ENCODE measurements at regions not wholly inside any gene's neighbourhood (a gene's known extent, or its start where the extent isn't known, plus 50 kb on each side); places are given as distances from the start of the nearest gene placed in this dataset.

DNA sequence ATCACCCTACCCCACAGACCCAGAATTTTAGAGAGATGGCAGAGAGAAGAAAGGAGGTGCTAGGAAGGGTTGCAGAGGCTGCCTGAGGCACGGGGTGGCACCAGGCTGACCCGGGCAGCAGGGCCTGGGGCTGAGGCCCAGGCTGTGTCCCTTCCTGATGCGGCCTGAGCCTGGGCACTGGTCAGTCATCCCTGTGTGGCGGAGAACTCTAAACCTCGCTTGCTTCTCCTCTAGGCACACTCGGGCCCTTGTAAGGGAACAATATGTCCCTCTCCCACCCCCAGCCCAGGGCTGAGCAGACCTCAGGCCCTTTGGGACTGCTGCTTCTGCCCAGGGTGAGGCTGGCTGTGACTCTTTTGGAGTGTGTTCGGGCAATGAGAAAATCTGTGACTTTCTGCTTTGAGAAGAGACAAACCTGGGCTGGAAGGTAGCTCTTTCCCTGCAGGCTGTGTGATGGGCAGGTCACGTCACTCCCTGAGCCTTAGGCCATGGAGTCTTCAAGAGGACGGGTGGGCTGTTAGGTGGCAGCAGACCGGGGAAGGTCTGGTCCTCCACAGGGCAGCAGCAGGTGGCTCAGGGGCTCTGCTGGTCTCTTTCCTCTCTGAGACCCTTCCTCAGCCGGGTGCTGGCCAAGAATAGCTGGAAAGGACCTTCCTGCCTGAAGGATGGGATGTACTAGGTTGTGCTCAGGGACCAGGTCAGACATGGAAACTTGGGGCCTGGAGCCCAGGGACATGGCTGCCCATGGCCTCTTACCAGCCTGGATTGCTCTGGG is 96.8 kb downstream of the GLI2 start:
- TF ChIP-seq, protein P1, sequence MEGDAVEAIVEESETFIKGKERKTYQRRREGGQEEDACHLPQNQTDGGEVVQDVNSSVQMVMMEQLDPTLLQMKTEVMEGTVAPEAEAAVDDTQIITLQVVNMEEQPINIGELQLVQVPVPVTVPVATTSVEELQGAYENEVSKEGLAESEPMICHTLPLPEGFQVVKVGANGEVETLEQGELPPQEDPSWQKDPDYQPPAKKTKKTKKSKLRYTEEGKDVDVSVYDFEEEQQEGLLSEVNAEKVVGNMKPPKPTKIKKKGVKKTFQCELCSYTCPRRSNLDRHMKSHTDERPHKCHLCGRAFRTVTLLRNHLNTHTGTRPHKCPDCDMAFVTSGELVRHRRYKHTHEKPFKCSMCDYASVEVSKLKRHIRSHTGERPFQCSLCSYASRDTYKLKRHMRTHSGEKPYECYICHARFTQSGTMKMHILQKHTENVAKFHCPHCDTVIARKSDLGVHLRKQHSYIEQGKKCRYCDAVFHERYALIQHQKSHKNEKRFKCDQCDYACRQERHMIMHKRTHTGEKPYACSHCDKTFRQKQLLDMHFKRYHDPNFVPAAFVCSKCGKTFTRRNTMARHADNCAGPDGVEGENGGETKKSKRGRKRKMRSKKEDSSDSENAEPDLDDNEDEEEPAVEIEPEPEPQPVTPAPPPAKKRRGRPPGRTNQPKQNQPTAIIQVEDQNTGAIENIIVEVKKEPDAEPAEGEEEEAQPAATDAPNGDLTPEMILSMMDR (IDR thresholded peaks at IDR 0.05; ENCODE audit: insufficient read depth, low read depth, low read length) = no peak
- TF ChIP-seq EZH2 (IDR thresholded peaks at IDR 0.05; ENCODE audit: insufficient read depth, low read length) = no peak
